ENCODE measurements at regions not wholly inside any gene's neighbourhood (a gene's known extent, or its start where the extent isn't known, plus 50 kb on each side); places are given as distances from the start of the nearest gene placed in this dataset. TPM values are rescaled to one million over a fixed set of nuclear protein-coding genes. Genes with fewer than 3 reads are reported as not detected.
A peak's percentile ranks its signal among the peaks of the same experiment; 100 is the strongest.
"Not testable (repeated sequence)": the region's sequence is repeated elsewhere in the genome, so short reads cannot be mapped to it uniquely, and the experiment has no call there.

GRCh38 chr17:18546514-18547398 lies 70.2 kb downstream of the LGALS9C start:
- not testable (repeated sequence) for DNase-seq (ENCODE audit: low read depth); H3K4me3 ChIP-seq (ENCODE audit: low read depth, low read length)

- DNase-seq (ENCODE audit: low read depth); H3K4me3 ChIP-seq (ENCODE audit: low read depth, low read length): not testable (repeated sequence)
Measured at GRCh38 chr17:18557086-18557485, 80.5 kb downstream of the LGALS9C start.

GRCh38 chr17:18563381-18564098 lies 80.7 kb downstream of the TBC1D28 start:
- not testable (repeated sequence) for H3K4me3 ChIP-seq (ENCODE audit: low read depth, low read length); DNase-seq (ENCODE audit: low read depth)

GRCh38 chr17:18564099-18564448 lies 80.1 kb downstream of the TBC1D28 start:
- DNase-seq (ENCODE audit: low read depth), result peak; percentile 13
- not testable (repeated sequence) for H3K4me3 ChIP-seq (ENCODE audit: low read depth, low read length)
- peak; percentile 45 for TF ChIP-seq CTCF (IDR thresholded peaks at IDR 0.05; ENCODE audit: insufficient read depth, low read depth, low read length)

GRCh38 chr17:18568108-18568995 lies 75.8 kb downstream of the TBC1D28 start:
- not testable (repeated sequence) for DNase-seq (ENCODE audit: low read depth); H3K4me3 ChIP-seq (ENCODE audit: low read depth, low read length)

GRCh38 chr17:18569489-18569913 lies 74.7 kb downstream of the TBC1D28 start:
- DNase-seq (ENCODE audit: low read depth), result peak; percentile 16
- H3K4me3 ChIP-seq (ENCODE audit: low read depth, low read length), result not testable (repeated sequence)

GRCh38 chr17:18572536-18572935 lies 71.7 kb downstream of the TBC1D28 start:
- H3K4me3 ChIP-seq (ENCODE audit: low read depth, low read length), result not testable (repeated sequence)

GRCh38 chr17:18574137-18574536 lies 70.1 kb downstream of the TBC1D28 start:
- not testable (repeated sequence) for DNase-seq (ENCODE audit: low read depth); H3K4me3 ChIP-seq (ENCODE audit: low read depth, low read length)

More at GRCh38 chr17:18572536-18572935, 71.7 kb downstream of the TBC1D28 start:
- not testable (repeated sequence) for DNase-seq (ENCODE audit: low read depth)

Small RNAs in the stretch of these regions (small RNA-seq; reads per million reads assigned to genes)
- gene AC107983.1, result not detected

Data from fibroblast of villous mesenchyme (primary cell).